ENCODE measurements at regions not wholly inside any gene's neighbourhood (a gene's known extent, or its start where the extent isn't known, plus 50 kb on each side); places are given as distances from the start of the nearest gene placed in this dataset.

DNA sequence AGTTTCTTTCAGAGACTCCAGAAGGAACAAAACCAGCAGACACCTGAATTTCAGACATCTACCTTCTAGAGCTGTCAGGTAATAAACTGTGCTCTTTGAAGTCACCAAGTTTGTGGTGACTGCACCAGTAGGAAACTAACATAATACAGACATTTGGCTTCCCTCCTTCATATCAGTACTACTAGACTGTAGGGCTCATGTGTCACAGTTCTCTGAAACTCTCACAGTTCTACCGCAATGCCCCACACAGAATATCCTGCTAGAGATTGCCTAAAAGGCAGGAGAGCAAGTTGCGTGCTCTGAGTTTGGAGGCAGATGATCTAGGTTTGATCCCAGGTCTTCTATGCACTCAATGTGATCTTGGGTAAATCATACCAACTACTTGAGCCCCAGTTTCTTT is 205.0 kb upstream of the LRFN2 start:
- no peaks in the 10 kb centered on the region for H4K20me1 ChIP-seq (ENCODE audit: insufficient read depth)
- H3K4me2 ChIP-seq (ENCODE audit: low read length): no peak overlapping the region
- no peak overlapping the region for H3K9ac ChIP-seq (ENCODE audit: low read length)
- POLR2A ChIA-PET: no interaction called here
- no peak overlapping the region for H3K4me3 ChIP-seq (replicated peaks in 1 of 2; ENCODE audit: low read depth in 1 of 2, low read length in 2 of 2)
- peaks cover 0 to 16% of the 10 kb centered on the region in 2 experiments; a peak in 2 of 4 replicates for H3K4me1 ChIP-seq (ENCODE audit: control insufficient read depth in 1 of 2, insufficient read depth in 2 of 2, low read length in 2 of 2)
- no TSS peak for BruUV-seq (replicated peaks)
- H3K79me2 ChIP-seq (ENCODE audit: insufficient read depth, low read length): no peaks in the 10 kb centered on the region
- ATAC-seq (no peak), DNase-seq (ENCODE audit: low read depth, low spot score) (no peak)
- H3K9me3 ChIP-seq (ENCODE audit: control insufficient read depth in 1 of 2, insufficient read depth in 1 of 2, low read depth in 1 of 2, low read length in 2 of 2): no peaks in the 10 kb centered on the region
- H3K36me3 ChIP-seq (ENCODE audit: control insufficient read depth in 1 of 2, insufficient read depth in 2 of 2, low read length in 2 of 2): no peaks in the 10 kb centered on the region
- RAD21 ChIA-PET (ENCODE audit: low non-redundant PET in 1 of 2, low total read pairs in 2 of 2, uncharacterized antibody in 2 of 2, unreplicated experiment in 2 of 2): no interaction called here
- H3K27ac ChIP-seq (ENCODE audit: low read depth, low read length): no peak overlapping the region
- intact Hi-C loops (cut with micrococcal nuclease): no loop called here
- H3K27me3 ChIP-seq (ENCODE audit: insufficient read depth, low read length): peaks cover 23% of the 10 kb centered on the region
- no peak overlapping the region for H2AFZ ChIP-seq (ENCODE audit: low read depth, low read length, poor library complexity, severe bottlenecking)
- H3K9me2 ChIP-seq (ENCODE audit: insufficient read depth): no peaks in the 10 kb centered on the region
- CTCF ChIA-PET: no interaction called here
- TF ChIP-seq, protein P1, sequence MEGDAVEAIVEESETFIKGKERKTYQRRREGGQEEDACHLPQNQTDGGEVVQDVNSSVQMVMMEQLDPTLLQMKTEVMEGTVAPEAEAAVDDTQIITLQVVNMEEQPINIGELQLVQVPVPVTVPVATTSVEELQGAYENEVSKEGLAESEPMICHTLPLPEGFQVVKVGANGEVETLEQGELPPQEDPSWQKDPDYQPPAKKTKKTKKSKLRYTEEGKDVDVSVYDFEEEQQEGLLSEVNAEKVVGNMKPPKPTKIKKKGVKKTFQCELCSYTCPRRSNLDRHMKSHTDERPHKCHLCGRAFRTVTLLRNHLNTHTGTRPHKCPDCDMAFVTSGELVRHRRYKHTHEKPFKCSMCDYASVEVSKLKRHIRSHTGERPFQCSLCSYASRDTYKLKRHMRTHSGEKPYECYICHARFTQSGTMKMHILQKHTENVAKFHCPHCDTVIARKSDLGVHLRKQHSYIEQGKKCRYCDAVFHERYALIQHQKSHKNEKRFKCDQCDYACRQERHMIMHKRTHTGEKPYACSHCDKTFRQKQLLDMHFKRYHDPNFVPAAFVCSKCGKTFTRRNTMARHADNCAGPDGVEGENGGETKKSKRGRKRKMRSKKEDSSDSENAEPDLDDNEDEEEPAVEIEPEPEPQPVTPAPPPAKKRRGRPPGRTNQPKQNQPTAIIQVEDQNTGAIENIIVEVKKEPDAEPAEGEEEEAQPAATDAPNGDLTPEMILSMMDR (IDR thresholded peaks at IDR 0.05 in 2 of 3, conservative IDR thresholded peaks at IDR 0.05 in 1 of 3; ENCODE audit: borderline replicate concordance in 1 of 3, insufficient read depth in 1 of 3, low read depth in 2 of 3, low read length in 2 of 3): no peak
- TF ChIP-seq TCF7L2 (IDR thresholded peaks at IDR 0.05; ENCODE audit: borderline replicate concordance, extremely low read depth, insufficient read depth, insufficient read length): no peak
- TF ChIP-seq ZNF274 (IDR thresholded peaks at IDR 0.05; ENCODE audit: low read depth, low read length): no peak
- TF ChIP-seq SP1 (IDR thresholded peaks at IDR 0.05; ENCODE audit: low read depth): no peak
- no peak for TF ChIP-seq POLR2AphosphoS5 (IDR thresholded peaks at IDR 0.05; ENCODE audit: low read depth, low read length)
- TF ChIP-seq, protein P2, sequence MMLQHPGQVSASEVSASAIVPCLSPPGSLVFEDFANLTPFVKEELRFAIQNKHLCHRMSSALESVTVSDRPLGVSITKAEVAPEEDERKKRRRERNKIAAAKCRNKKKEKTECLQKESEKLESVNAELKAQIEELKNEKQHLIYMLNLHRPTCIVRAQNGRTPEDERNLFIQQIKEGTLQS (IDR thresholded peaks at IDR 0.05): no peak
- TF ChIP-seq, protein P3, sequence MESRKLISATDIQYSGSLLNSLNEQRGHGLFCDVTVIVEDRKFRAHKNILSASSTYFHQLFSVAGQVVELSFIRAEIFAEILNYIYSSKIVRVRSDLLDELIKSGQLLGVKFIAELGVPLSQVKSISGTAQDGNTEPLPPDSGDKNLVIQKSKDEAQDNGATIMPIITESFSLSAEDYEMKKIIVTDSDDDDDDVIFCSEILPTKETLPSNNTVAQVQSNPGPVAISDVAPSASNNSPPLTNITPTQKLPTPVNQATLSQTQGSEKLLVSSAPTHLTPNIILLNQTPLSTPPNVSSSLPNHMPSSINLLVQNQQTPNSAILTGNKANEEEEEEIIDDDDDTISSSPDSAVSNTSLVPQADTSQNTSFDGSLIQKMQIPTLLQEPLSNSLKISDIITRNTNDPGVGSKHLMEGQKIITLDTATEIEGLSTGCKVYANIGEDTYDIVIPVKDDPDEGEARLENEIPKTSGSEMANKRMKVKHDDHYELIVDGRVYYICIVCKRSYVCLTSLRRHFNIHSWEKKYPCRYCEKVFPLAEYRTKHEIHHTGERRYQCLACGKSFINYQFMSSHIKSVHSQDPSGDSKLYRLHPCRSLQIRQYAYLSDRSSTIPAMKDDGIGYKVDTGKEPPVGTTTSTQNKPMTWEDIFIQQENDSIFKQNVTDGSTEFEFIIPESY (IDR thresholded peaks at IDR 0.05; ENCODE audit: extremely low read depth, insufficient replicate concordance, low read length): no peak
- no peak for TF ChIP-seq POLR2A (IDR thresholded peaks at IDR 0.05; ENCODE audit: borderline replicate concordance, extremely low read depth, insufficient read depth, insufficient read length)
- no peak for TF ChIP-seq ELF1 (IDR thresholded peaks at IDR 0.05; ENCODE audit: borderline replicate concordance, low read depth)
- TF ChIP-seq, protein P4, sequence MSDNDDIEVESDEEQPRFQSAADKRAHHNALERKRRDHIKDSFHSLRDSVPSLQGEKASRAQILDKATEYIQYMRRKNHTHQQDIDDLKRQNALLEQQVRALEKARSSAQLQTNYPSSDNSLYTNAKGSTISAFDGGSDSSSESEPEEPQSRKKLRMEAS (IDR thresholded peaks at IDR 0.05): no peak
- no peak for TF ChIP-seq CBX3 (IDR thresholded peaks at IDR 0.05; ENCODE audit: low read depth)
- TF ChIP-seq EZH2 (IDR thresholded peaks at IDR 0.05): no peak
- TF ChIP-seq JUND (IDR thresholded peaks at IDR 0.05): no peak
- no peak for TF ChIP-seq RAD21 (IDR thresholded peaks at IDR 0.05; ENCODE audit: low read depth)
- no peak for TF ChIP-seq YY1 (IDR thresholded peaks at IDR 0.05; ENCODE audit: extremely low read depth, insufficient replicate concordance, low read depth, low read length)
- no peak for TF ChIP-seq ZFX (IDR thresholded peaks at IDR 0.05)
- no peak for TF ChIP-seq FOSL1 (IDR thresholded peaks at IDR 0.05; ENCODE audit: low read depth)
- TF ChIP-seq, protein P5, sequence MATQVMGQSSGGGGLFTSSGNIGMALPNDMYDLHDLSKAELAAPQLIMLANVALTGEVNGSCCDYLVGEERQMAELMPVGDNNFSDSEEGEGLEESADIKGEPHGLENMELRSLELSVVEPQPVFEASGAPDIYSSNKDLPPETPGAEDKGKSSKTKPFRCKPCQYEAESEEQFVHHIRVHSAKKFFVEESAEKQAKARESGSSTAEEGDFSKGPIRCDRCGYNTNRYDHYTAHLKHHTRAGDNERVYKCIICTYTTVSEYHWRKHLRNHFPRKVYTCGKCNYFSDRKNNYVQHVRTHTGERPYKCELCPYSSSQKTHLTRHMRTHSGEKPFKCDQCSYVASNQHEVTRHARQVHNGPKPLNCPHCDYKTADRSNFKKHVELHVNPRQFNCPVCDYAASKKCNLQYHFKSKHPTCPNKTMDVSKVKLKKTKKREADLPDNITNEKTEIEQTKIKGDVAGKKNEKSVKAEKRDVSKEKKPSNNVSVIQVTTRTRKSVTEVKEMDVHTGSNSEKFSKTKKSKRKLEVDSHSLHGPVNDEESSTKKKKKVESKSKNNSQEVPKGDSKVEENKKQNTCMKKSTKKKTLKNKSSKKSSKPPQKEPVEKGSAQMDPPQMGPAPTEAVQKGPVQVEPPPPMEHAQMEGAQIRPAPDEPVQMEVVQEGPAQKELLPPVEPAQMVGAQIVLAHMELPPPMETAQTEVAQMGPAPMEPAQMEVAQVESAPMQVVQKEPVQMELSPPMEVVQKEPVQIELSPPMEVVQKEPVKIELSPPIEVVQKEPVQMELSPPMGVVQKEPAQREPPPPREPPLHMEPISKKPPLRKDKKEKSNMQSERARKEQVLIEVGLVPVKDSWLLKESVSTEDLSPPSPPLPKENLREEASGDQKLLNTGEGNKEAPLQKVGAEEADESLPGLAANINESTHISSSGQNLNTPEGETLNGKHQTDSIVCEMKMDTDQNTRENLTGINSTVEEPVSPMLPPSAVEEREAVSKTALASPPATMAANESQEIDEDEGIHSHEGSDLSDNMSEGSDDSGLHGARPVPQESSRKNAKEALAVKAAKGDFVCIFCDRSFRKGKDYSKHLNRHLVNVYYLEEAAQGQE (IDR thresholded peaks at IDR 0.05; ENCODE audit: low read depth): no peak
- no peak for TF ChIP-seq EZH2phosphoT487 (IDR thresholded peaks at IDR 0.05; ENCODE audit: borderline replicate concordance)

Measured in HCT116 (cell line).